ENCODE measurements at regions not wholly inside any gene's neighbourhood (a gene's known extent, or its start where the extent isn't known, plus 50 kb on each side); places are given as distances from the start of the nearest gene placed in this dataset.

GRCh38 chr9:26158631-26159150, 480.4 kb upstream of the TUSC1 start:
- no peak overlapping the region for H3K4me3 ChIP-seq (ENCODE audit: low read depth, low read length)
- no peak for TF ChIP-seq CTCF (IDR thresholded peaks at IDR 0.05; ENCODE audit: borderline replicate concordance, insufficient read depth, low read depth, low read length)

- H3K4me3 ChIP-seq (ENCODE audit: low read depth, low read length) = no peak overlapping the region
These were observed 479.2 kb upstream of the TUSC1 start for GRCh38 chr9:26157411-26157810.

GRCh38 chr9:26152350-26152749, 474.1 kb upstream of the TUSC1 start:
- H3K4me3 ChIP-seq (ENCODE audit: low read depth, low read length) = no peak overlapping the region
- no peak for TF ChIP-seq CTCF (IDR thresholded peaks at IDR 0.05; ENCODE audit: borderline replicate concordance, insufficient read depth, low read depth, low read length)

More at GRCh38 chr9:26157411-26157810, 479.2 kb upstream of the TUSC1 start:
- no peak for TF ChIP-seq CTCF (IDR thresholded peaks at IDR 0.05; ENCODE audit: borderline replicate concordance, insufficient read depth, low read depth, low read length)

- TF ChIP-seq CTCF (IDR thresholded peaks at IDR 0.05; ENCODE audit: borderline replicate concordance, insufficient read depth, low read depth, low read length) = no peak
These were observed 469.9 kb upstream of the TUSC1 start for GRCh38 chr9:26148128-26148527.

GRCh38 chr9:26145938-26146337, 467.7 kb upstream of the TUSC1 start:
- no peak overlapping the region for H3K4me3 ChIP-seq (ENCODE audit: low read depth, low read length)
- no peak for TF ChIP-seq CTCF (IDR thresholded peaks at IDR 0.05; ENCODE audit: borderline replicate concordance, insufficient read depth, low read depth, low read length)

More at GRCh38 chr9:26148128-26148527, 469.9 kb upstream of the TUSC1 start:
- no peak overlapping the region for H3K4me3 ChIP-seq (ENCODE audit: low read depth, low read length)

GRCh38 chr9:26142631-26143030, 464.4 kb upstream of the TUSC1 start:
- TF ChIP-seq CTCF (IDR thresholded peaks at IDR 0.05; ENCODE audit: borderline replicate concordance, insufficient read depth, low read depth, low read length) = no peak
- no peak overlapping the region for H3K4me3 ChIP-seq (ENCODE audit: low read depth, low read length)

- no peak for TF ChIP-seq CTCF (IDR thresholded peaks at IDR 0.05; ENCODE audit: borderline replicate concordance, insufficient read depth, low read depth, low read length)
- H3K4me3 ChIP-seq (ENCODE audit: low read depth, low read length) = no peak overlapping the region
These were observed 464.0 kb upstream of the TUSC1 start for GRCh38 chr9:26142201-26142600.

Data from GM12875 (cell line).